Psoas muscle (tissue), 7 donors: ENCODE measurements at regions not wholly inside any gene's neighbourhood (a gene's known extent, or its start where the extent isn't known, plus 50 kb on each side); places are given as distances from the start of the nearest gene placed in this dataset.

Experiments
- ATAC-seq, 4 donors: fragments of 200-7000 bp; cut with Tn5 transposase; one replicate each; pipeline ENCODE4 v1.9.1; 2020; ENCODE audit warnings: moderate library complexity in 3 of 4, mild to moderate bottlenecking in 2 of 4
- DNase-seq, 2 donors: peaks; one replicate each; pipeline ENCODE4 v3.0.0-alpha.2; 2020
- H3K27ac ChIP-seq: fragments of 200-600 bp; one replicate; pipeline ENCODE4 v1.8.0; 2022
- H3K27me3 ChIP-seq, 3 donors: fragments of 200-600 bp in 1 of 3; one replicate each; pipeline versions ENCODE4 v1.6.1 to v1.8.0; 2013 to 2022; ENCODE audit warnings: low read length in 2 of 3, mild to moderate bottlenecking in 2 of 3, moderate library complexity in 1 of 3; ENCODE audit not compliant: insufficient read depth in 3 of 3
- H3K36me3 ChIP-seq, 2 donors: fragments of 200-600 bp in 1 of 2; one replicate each; pipeline versions ENCODE4 v1.6.1 to v1.8.0; 2013 to 2022; ENCODE audit warnings: low read depth in 1 of 2, mild to moderate bottlenecking in 1 of 2, moderate library complexity in 1 of 2; ENCODE audit not compliant: insufficient read depth in 1 of 2
- H3K4me1 ChIP-seq: fragments of 200-600 bp; one replicate; pipeline ENCODE4 v1.8.0; 2022
- H3K4me3 ChIP-seq: fragments of 200-600 bp; one replicate; pipeline ENCODE4 v1.8.0; 2022; ENCODE audit warnings: mild to moderate bottlenecking
- H3K9me3 ChIP-seq: fragments of 200-600 bp; one replicate; pipeline ENCODE4 v1.8.0; 2022
- WGBS, 3 donors: extraction: QIAGEN DNeasy Blood & Tissue Kit; methylation state at CpG; one replicate each; pipeline versions ENCODE4 v1.1.6 to v1.1.7; 2013; 5-methylcytosine and 5-hydroxymethylcytosine counted together
- intact Hi-C, 2 donors: fragments of 100-400 bp; cut with DNase I; formaldehyde crosslinking; loops; one replicate each; pipeline versions ENCODE4 v1.11.0 to v1.14.2; 2022
- TF ChIP-seq, protein P1 (sequence below): fragments of 200-600 bp; IDR thresholded peaks from one replicate; pipeline ENCODE4 v1.8.0; 2022; ENCODE audit warnings: antibody characterized with exemption
- donor health status: healthy with polysubstance abuse.
- donor health status: DM: no; HTN: no; CAD: no; lungs with moderate emphysema.
- donor health status: Bipolar disorder and iron deficiency.
- donor health status: healthy.
- donor health status: DM: yes; HTN: yes; CAD: no.
- donor health status: DM: no; HTN: no; CAD: no.
- donor health status: DM: yes; HTN: yes; CAD: no.

DNA sequence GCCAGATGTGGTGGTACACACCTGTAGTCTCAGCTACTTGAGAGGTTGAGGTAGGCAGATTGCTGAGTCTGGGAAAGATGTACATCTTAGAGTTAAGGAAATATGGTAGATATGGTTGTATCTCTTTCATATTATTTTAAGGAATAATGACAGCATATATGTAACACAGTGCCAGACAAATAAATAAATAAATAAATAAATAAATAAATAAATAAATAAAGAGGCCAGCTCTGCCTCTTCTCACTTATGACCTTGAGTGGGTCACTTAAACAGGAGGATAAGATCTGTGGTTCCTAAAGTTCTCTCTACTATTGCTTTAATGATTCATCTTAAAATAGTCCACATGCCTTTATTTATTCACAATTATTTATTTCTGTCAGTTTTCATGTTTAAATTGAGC, 890.9 kb upstream of the TENM4 start:
- Histone ChIP-seq H3K9me3 (no peaks in the 10 kb centered on the region), H3K4me1 (no peaks in the 10 kb centered on the region), H3K27me3 (no peaks in the 10 kb centered on the region), H3K36me3 (no peaks in the 10 kb centered on the region), H3K27ac (no peak overlapping the region), H3K4me3 (no peak overlapping the region)
- DNase-seq (no peak), ATAC-seq (no peak)
- TF ChIP-seq, protein P1, sequence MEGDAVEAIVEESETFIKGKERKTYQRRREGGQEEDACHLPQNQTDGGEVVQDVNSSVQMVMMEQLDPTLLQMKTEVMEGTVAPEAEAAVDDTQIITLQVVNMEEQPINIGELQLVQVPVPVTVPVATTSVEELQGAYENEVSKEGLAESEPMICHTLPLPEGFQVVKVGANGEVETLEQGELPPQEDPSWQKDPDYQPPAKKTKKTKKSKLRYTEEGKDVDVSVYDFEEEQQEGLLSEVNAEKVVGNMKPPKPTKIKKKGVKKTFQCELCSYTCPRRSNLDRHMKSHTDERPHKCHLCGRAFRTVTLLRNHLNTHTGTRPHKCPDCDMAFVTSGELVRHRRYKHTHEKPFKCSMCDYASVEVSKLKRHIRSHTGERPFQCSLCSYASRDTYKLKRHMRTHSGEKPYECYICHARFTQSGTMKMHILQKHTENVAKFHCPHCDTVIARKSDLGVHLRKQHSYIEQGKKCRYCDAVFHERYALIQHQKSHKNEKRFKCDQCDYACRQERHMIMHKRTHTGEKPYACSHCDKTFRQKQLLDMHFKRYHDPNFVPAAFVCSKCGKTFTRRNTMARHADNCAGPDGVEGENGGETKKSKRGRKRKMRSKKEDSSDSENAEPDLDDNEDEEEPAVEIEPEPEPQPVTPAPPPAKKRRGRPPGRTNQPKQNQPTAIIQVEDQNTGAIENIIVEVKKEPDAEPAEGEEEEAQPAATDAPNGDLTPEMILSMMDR: no peak
- intact Hi-C loops: no loop called here

DNA sequence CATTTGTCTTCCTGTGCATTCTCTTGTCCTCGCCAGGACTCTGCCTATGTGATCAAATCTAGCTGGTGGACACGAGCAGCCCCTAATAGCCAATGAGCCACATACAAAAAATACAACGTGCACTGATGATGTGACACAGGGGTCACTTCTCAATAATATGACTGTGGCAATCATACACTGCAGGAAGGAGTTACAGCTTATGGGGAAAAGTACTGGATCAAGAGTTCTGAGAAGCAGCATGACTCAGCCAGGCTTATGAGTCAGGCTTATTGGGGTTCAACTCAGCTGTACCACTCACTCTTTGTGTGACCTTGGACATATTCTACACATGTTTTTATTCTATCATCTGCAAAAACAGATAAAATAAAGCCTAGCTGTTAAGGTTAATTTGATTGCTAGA, 889.4 kb upstream of the TENM4 start:
- intact Hi-C loops: no loop called here
- ATAC-seq (no peak), DNase-seq (no peak)
- TF ChIP-seq, protein P1: no peak
- Histone ChIP-seq H3K4me1 (no peaks in the 10 kb centered on the region), H3K4me3 (no peak overlapping the region), H3K9me3 (no peaks in the 10 kb centered on the region), H3K27ac (no peak overlapping the region), H3K27me3 (no peaks in the 10 kb centered on the region), H3K36me3 (no peaks in the 10 kb centered on the region)
- WGBS, 3 donors: 50 to 57% (median 52%) methylated on average over 3 of the region's 3 CpGs

DNA sequence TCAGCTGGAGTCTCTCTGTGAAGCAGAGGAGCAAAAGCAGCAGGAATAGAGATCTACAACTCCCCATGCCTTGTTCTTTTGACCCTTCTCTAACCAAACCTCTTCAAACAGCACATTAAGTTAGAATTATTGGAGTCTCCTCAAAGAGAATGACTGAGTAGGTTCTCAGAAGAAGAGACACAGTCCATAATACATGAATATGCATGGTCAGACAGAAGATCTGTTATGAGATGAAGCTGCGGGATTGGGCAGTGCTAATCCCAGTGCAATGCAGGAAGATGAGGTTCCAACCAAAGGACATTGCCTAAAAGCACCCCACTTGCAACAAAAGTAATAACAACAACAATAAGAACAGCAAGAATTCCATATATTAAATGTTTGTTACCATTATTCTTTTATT, 887.9 kb upstream of the TENM4 start:
- Histone ChIP-seq H3K4me3 (no peak overlapping the region), H3K4me1 (no peaks in the 10 kb centered on the region), H3K9me3 (no peaks in the 10 kb centered on the region), H3K27ac (no peak overlapping the region), H3K36me3 (no peaks in the 10 kb centered on the region), H3K27me3 (no peaks in the 10 kb centered on the region)
- intact Hi-C loops: no loop called here
- WGBS, 3 donors: 82 to 93% (median 91%) methylated on average over 1 of the region's 1 CpG
- DNase-seq: no peak
- TF ChIP-seq, protein P1: no peak
- no peak for ATAC-seq

DNA sequence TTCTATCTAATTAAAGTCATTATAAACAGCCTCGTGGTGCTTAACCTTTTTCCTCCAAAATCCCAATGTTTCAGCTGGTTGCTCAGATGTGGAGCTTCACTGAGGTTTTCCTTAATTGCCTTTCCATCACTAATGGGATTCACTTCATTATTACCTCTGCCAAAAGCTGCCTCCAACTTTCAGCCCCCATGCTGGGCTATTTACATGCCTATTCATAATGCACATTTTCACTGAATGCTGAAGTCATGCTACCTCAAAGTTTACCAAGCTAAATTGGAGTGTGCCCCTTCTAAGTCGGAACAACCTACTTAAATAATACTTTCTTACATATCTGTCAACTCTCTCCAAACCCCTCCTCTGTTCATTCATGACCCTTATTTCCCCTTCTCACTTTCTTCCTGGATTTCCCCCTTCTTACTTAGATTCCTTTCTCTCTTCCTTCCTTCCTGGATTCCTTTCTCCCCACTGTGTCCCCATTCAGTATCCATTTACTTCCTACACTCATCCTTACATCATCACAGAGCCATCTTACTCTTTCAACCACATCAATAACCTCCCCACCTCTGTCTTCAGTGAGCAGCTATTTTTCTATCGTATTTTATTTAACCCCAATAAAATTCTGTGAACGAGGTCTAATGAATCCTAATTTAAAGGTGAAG, 887.3 kb upstream of the TENM4 start:
- ATAC-seq: no peak
- TF ChIP-seq, protein P1: no peak
- Histone ChIP-seq H3K4me1 (no peaks in the 10 kb centered on the region), H3K4me3 (no peak overlapping the region), H3K27ac (no peak overlapping the region), H3K36me3 (no peaks in the 10 kb centered on the region), H3K27me3 (no peaks in the 10 kb centered on the region), H3K9me3 (no peaks in the 10 kb centered on the region)
- 60 to 66% (median 65%) methylated on average over 4 of the region's 4 CpGs for WGBS, 3 donors
- no peak for DNase-seq
- intact Hi-C loops: no loop called here

DNA sequence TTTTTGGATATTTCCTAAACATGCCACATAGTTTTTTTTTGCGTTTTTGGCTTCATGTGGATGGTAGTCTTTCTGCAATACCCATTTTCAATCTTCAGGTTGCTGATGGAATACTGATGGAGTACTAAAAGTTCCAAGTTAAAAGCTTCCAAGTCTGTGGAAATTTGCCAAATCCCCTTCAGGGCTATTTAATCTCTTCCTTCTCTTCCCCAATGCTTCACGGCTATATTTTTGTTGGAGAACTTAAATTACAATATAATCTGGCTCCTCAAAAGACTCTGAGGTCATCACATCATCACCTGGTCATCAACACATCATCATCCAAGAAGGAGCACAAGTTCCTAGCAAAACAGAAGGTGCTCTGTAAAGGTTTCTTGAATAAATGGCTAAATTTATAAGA, 881.0 kb upstream of the TENM4 start:
- Histone ChIP-seq H3K9me3 (no peaks in the 10 kb centered on the region), H3K27me3 (no peaks in the 10 kb centered on the region), H3K36me3 (no peaks in the 10 kb centered on the region), H3K27ac (no peak overlapping the region), H3K4me1 (no peaks in the 10 kb centered on the region), H3K4me3 (no peak overlapping the region)
- no peak for ATAC-seq
- TF ChIP-seq, protein P1: no peak
- DNase-seq: no peak
- 27 to 34% (median 28%) methylated on average over 2 of the region's 2 CpGs for WGBS, 3 donors
- intact Hi-C loops: no loop called here
